ENCODE measurements at regions not wholly inside any gene's neighbourhood (a gene's known extent, or its start where the extent isn't known, plus 50 kb on each side); places are given as distances from the start of the nearest gene placed in this dataset.

DNA sequence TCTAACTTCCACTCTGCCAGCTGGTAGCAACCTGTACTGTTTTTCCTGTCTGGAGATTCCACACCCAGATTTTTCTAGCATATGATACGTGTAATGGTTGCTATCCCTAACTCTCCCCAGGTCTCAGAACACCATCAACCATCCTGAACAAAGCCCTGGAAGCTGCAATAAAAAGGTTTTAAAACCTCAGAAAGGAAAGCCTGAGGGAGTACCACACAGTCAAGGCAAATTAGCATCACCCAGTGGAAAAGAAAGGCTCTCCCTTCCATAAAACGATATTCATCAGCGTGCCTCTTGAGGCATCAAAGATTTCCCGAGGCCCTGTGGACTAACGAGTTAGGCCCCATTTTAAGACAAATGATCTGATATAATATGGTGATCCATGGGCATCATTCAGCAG is 421.0 kb downstream of the ADGRL2 start:
- TF ChIP-seq POLR2AphosphoS5 (IDR thresholded peaks at IDR 0.05; ENCODE audit: borderline replicate concordance, low read depth, low read length) (no peak), EZH2 (IDR thresholded peaks at IDR 0.05) (no peak)

Measured in SK-N-MC (cell line).